Heart left ventricle (tissue), 16 donors: ENCODE measurements at regions not wholly inside any gene's neighbourhood (a gene's known extent, or its start where the extent isn't known, plus 50 kb on each side); places are given as distances from the start of the nearest gene placed in this dataset.

ENCODE experiments used
- ATAC-seq, 4 donors: fragments of 200-7000 bp; cut with Tn5 transposase; one replicate each; pipeline ENCODE4 v1.9.1; 2020 to 2022; ENCODE audit warnings: moderate library complexity in 4 of 4, mild to moderate bottlenecking in 3 of 4, moderate number of reproducible peaks in 1 of 4
- DNase-seq, 5 donors: peaks; one replicate each; pipeline ENCODE4 v3.0.0-alpha.2; 2020
- H3K27ac ChIP-seq, 12 donors: fragments of 200-600 bp; sonication (generic) in 4 of 12; one replicate each; pipeline versions ENCODE4 v1.5.0 to v1.8.0; 2016 to 2022; ENCODE audit warnings: mild to moderate bottlenecking in 2 of 12
- H3K27me3 ChIP-seq, 9 donors: fragments of 200-600 bp; sonication (generic) in 2 of 9; one replicate each; pipeline versions ENCODE4 v1.5.1 to v1.8.0; 2016 to 2022; ENCODE audit warnings: mild to moderate bottlenecking in 3 of 9
- H3K36me3 ChIP-seq, 9 donors: fragments of 200-600 bp; sonication (generic) in 2 of 9; one replicate each; pipeline versions ENCODE4 v1.5.0 to v1.8.0; 2018 to 2022; ENCODE audit warnings: mild to moderate bottlenecking in 2 of 9
- H3K4me1 ChIP-seq, 12 donors: fragments of 200-600 bp; sonication (generic) in 4 of 12; one replicate each; pipeline versions ENCODE4 v1.5.0 to v1.8.0; 2016 to 2022; ENCODE audit warnings: mild to moderate bottlenecking in 3 of 12
- H3K4me3 ChIP-seq, 12 donors: fragments of 200-600 bp; sonication (generic) in 4 of 12; one replicate each; pipeline versions ENCODE4 v1.5.0 to v1.8.0; 2017 to 2022; ENCODE audit warnings: mild to moderate bottlenecking in 9 of 12, moderate library complexity in 4 of 12
- H3K9me3 ChIP-seq, 12 donors: fragments of 200-600 bp; sonication (generic) in 4 of 12; one replicate each; pipeline versions ENCODE4 v1.5.0 to v1.8.0; 2016 to 2022; ENCODE audit warnings: mild to moderate bottlenecking in 1 of 12
- CTCF ChIP-seq, 12 donors: fragments of 200-600 bp; sonication (generic) in 4 of 12; IDR thresholded peaks; one replicate each; pipeline versions ENCODE4 v1.5.0 to v1.8.0; 2018 to 2022; ENCODE audit warnings: antibody characterized with exemption in 12 of 12, mild to moderate bottlenecking in 5 of 12
- POLR2A ChIP-seq, 2 donors: fragments of 450-650 bp; IDR thresholded peaks; one replicate each; pipeline ENCODE4 v1.6.1; 2017; ENCODE audit warnings: antibody characterized with exemption in 2 of 2, mild to moderate bottlenecking in 2 of 2, moderate library complexity in 2 of 2
- WGBS, 4 donors: extraction: QIAGEN DNeasy Blood & Tissue Kit in 2 of 4; methylation state at CpG; one replicate each; pipeline versions ENCODE4 v1.1.5 to v1.1.7; 2013 to 2018; 5-methylcytosine and 5-hydroxymethylcytosine counted together
- intact Hi-C, 10 donors: fragments of 100-400 bp; cut with DNase I; formaldehyde crosslinking; loops; one replicate each; pipeline versions ENCODE4 v1.11.1 to v1.14.2; 2022
- donor health status: ischemic (EF 13 %, LVEDD 7.1; RV severe dilation, severe dysfunction).
- donor health status: healthy with polysubstance abuse.
- donor health status: DM: no; HTN: yes; CAD: no.
- donor health status: DM: no; HTN: no; CAD: no.
- donor health status: ischemic (EF 25% LVEDD 6.9; RV normal size, moderate dysfunction).
- donor health status: ischemic (EF 25% LVEDD 5.7; RV mildly dilated, moderate dysfunction).
- donor health status: healthy.
- donor health status: DM: yes; HTN: yes; CAD: no.
- donor health status: ischemic (EF 35%, LVEDD 5.7; RV mildly dilated, moderate dysfunction).
- donor health status: nonischemic (EF 11% LVEDD 7.7; RV severe dilation, severe dysfunction).
- donor health status: DM: yes; HTN: yes; CAD: no.
- donor health status: PGD.
- donor health status: ischemic (EF 29% LVEDD 5.4; RV normal size, mild dysfunction).
- donor health status: nonischemic (EF 23%, LVEDD 6.1; RV moderate dilation, normal function).

GRCh38 chr2:117523711-117524238 lies 290.7 kb upstream of the DDX18 start:
- 19 to 33% (median 29%) methylated on average over 1 of the region's 1 CpG for WGBS, 4 donors
- Histone ChIP-seq H3K4me1 (peaks cover 0 to 13% (median 7%) of the 10 kb centered on the region in 12 donors), H3K27ac (no peak overlapping the region), H3K36me3 (no peaks in the 10 kb centered on the region), H3K4me3 (no peak overlapping the region), H3K27me3 (no peaks in the 10 kb centered on the region), H3K9me3 (no peaks in the 10 kb centered on the region)
- ATAC-seq: no peak
- TF ChIP-seq POLR2A (IDR thresholded peaks at IDR 0.05) (no peak), CTCF (IDR thresholded peaks at IDR 0.05) (no peak)
- intact Hi-C loops: no loop called here
- no peak for DNase-seq

DNA sequence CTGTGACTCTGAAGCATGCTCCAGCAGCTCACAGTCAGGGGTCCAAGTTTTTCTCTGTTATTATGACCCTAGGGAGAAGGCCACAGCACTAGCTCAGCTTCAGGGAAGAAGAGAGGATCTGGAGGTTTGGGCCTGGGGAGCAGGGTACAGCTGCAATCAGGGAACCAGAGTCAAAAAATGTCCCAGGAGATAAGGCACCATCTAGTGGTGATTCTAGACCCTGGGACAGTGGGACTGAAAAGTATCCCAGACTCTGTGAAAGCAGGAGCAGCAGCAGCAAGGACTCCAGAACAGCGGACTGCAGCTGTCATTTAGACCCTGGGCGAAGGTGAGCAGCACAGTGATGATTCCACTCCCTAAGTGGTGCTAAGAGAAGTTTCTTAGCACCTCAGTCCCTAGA lies 278.4 kb upstream of the DDX18 start:
- Histone ChIP-seq H3K27ac (no peak overlapping the region), H3K36me3 (no peaks in the 10 kb centered on the region), H3K4me1 (no peaks in the 10 kb centered on the region), H3K4me3 (no peak overlapping the region), H3K27me3 (no peaks in the 10 kb centered on the region), H3K9me3 (peaks cover 0 to 20% (median 4%) of the 10 kb centered on the region in 12 donors)
- peak in 7 of 12 donors; percentile 13 to 51 (median 28) for TF ChIP-seq CTCF (IDR thresholded peaks at IDR 0.05)
- TF ChIP-seq POLR2A (IDR thresholded peaks at IDR 0.05): no peak
- 48 to 78% (median 68%) methylated on average over 2 of the region's 2 CpGs for WGBS, 4 donors
- intact Hi-C loops: loop anchor here in 2 of 10 donors (5.0 kb wide), 1 partner anchor 64 kb away; no protein-coding TSS in a partner anchor
- DNase-seq (no peak), ATAC-seq (no peak)

DNA sequence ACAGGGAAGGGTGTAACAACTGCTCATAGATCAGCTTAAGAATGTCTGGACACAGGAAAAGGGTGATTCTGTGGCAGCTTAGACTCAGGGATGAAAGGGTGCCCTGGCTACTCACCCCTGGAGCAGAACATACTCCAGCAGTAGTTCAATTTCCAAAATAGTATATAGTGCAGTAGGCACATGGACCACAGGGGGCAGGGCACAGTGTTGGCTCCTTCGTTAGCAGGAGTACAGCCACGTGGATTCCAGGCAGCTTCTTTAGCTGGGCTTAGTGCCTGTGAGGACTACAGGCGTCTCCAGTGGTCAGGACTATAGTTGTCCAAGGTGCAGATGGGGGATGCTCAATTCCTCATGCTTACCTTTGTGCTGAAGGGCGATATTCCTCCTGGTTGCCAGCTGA lies 277.5 kb upstream of the DDX18 start:
- Histone ChIP-seq H3K9me3 (peaks cover 0 to 16% (median 4%) of the 10 kb centered on the region in 12 donors), H3K4me3 (no peak overlapping the region), H3K27me3 (no peaks in the 10 kb centered on the region), H3K27ac (no peak overlapping the region), H3K36me3 (no peaks in the 10 kb centered on the region), H3K4me1 (no peaks in the 10 kb centered on the region)
- no peak for TF ChIP-seq POLR2A (IDR thresholded peaks at IDR 0.05)
- TF ChIP-seq CTCF (IDR thresholded peaks at IDR 0.05): no peak
- ATAC-seq: no peak
- intact Hi-C loops: loop anchor here in 2 of 10 donors (5.0 kb wide), 1 partner anchor 65 kb away; no protein-coding TSS in a partner anchor
- WGBS, 4 donors: 59 to 73% (median 68%) methylated on average over 4 of the region's 4 CpGs
- DNase-seq: no peak

DNA sequence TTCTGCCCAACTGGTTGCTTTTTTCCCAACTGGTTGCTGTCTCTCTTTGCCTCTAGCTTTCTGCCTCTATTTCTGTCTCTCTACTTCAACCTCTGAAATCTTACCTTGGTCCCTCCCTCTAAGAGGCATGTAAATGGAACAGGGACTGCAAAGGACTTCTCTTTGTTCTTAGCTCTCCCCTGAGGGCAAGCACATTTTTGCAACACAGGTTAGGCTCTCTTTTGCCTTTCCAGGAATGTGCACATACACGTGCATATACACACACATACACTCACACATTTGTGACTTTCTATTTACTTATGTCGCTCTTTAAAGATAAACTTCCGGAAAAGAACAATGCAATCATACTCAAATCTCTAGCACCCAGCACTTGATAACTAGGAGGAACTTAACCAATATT lies 262.6 kb upstream of the DDX18 start:
- ATAC-seq (no peak), DNase-seq (no peak)
- H3K27me3 ChIP-seq: no peaks in the 10 kb centered on the region
- peaks cover 0 to 3% (median 0%) of the 10 kb centered on the region in 12 donors for H3K9me3 ChIP-seq
- intact Hi-C loops: no loop called here
- H3K36me3 ChIP-seq: no peaks in the 10 kb centered on the region
- no peaks in the 10 kb centered on the region for H3K4me1 ChIP-seq
- TF ChIP-seq CTCF (IDR thresholded peaks at IDR 0.05) (no peak), POLR2A (IDR thresholded peaks at IDR 0.05) (no peak)
- H3K4me3 ChIP-seq: no peak overlapping the region
- 49 to 58% (median 57%) methylated on average over 3 of the region's 3 CpGs for WGBS, 4 donors
- no peak overlapping the region for H3K27ac ChIP-seq
